HEK293 (cell line): ENCODE measurements at regions not wholly inside any gene's neighbourhood (a gene's known extent, or its start where the extent isn't known, plus 50 kb on each side); places are given as distances from the start of the nearest gene placed in this dataset.

Source experiments
- CTCF ChIA-PET: fragments of 350-600 bp; formaldehyde crosslinking; extraction: SDS; loops from one replicate; lab custom pipeline; 2021; ENCODE audit warnings: antibody characterized with exemption; lab: Yijun Ruan, JAX
- POLR2A ChIA-PET: fragments of 300-600 bp; formaldehyde crosslinking; extraction: SDS; loops from one replicate; lab custom pipeline; 2020; ENCODE audit warnings: antibody characterized with exemption, inconsistent platforms; lab: Yijun Ruan, JAX
- H3K27ac ChIP-seq: fragments of 200-500 bp; sonication (Bioruptor generic); 2 replicates; pipeline ENCODE4 v1.5.1; 2014; ENCODE audit warnings: low read depth, low read length, control low read depth, inconsistent platforms; ENCODE audit errors: extremely low read depth
- H3K36me3 ChIP-seq, 2 experiments: fragments of 200-500 bp in 1 of 2; sonication (Bioruptor generic) in 1 of 2; 1 replicate in 1 of 2; 2 replicates in 1 of 2; pipeline ENCODE4 v1.5.1; 2014 to 2017; ENCODE audit warnings: inconsistent platforms in 2 of 2, low read length in 2 of 2; ENCODE audit not compliant: control insufficient read depth in 2 of 2, insufficient read depth in 1 of 2
- H3K4me1 ChIP-seq: fragments of 200-500 bp; sonication (Bioruptor generic); 2 replicates; pipeline ENCODE4 v1.5.1; 2014; ENCODE audit warnings: mild to moderate bottlenecking, low read length, inconsistent platforms; ENCODE audit not compliant: control insufficient read depth, insufficient read depth
- H3K4me3 ChIP-seq: 2 replicates; pipeline ENCODE4 v1.5.1; 2011; ENCODE audit warnings: low read depth, mild to moderate bottlenecking, control low read depth, low read length, moderate library complexity
- H3K9me3 ChIP-seq: fragments of 200-500 bp; sonication (Bioruptor generic); 2 replicates; pipeline ENCODE4 v1.5.1; 2014; ENCODE audit warnings: low read depth, low read length, inconsistent platforms; ENCODE audit not compliant: control insufficient read depth, insufficient read depth
- GLI2 ChIP-seq: fragments of 450-650 bp; formaldehyde crosslinking; IDR thresholded peaks from 2 replicates; pipeline ENCODE4; 2017; ENCODE audit warnings: missing biosample characterization, missing genetic modification characterization, low read depth, borderline replicate concordance
- MZF1 ChIP-seq: fragments of 450-650 bp; formaldehyde crosslinking; IDR thresholded peaks from 2 replicates; pipeline ENCODE4 v1.5.1; 2017; ENCODE audit warnings: missing biosample characterization, missing genetic modification characterization, borderline replicate concordance
- SALL2 ChIP-seq: fragments of 450-650 bp; formaldehyde crosslinking; IDR thresholded peaks from 2 replicates; pipeline ENCODE4 v1.5.0; 2017; ENCODE audit warnings: missing biosample characterization, mild to moderate bottlenecking, missing genetic modification characterization, borderline replicate concordance
- TCF7L2 ChIP-seq: IDR thresholded peaks from 2 replicates; pipeline ENCODE4 v1.6.1; 2011; ENCODE audit warnings: low read depth, mild to moderate bottlenecking, inconsistent platforms, low read length, moderate library complexity, borderline replicate concordance
- YY2 ChIP-seq: fragments of 450-650 bp; formaldehyde crosslinking; IDR thresholded peaks from 2 replicates; pipeline ENCODE4 v1.5.1; 2016; ENCODE audit warnings: missing biosample characterization, missing genetic modification characterization
- ZEB2 ChIP-seq: fragments of 450-650 bp; formaldehyde crosslinking; IDR thresholded peaks from 2 replicates; pipeline ENCODE4 v1.5.1; 2016; ENCODE audit warnings: missing biosample characterization, missing genetic modification characterization
- ZNF2 ChIP-seq: fragments of 450-650 bp; formaldehyde crosslinking; IDR thresholded peaks from 2 replicates; pipeline ENCODE4 v1.5.1; 2016; ENCODE audit warnings: missing biosample characterization, missing genetic modification characterization
- ZNF23 ChIP-seq: fragments of 450-650 bp; formaldehyde crosslinking; IDR thresholded peaks from 2 replicates; pipeline ENCODE4 v1.5.1; 2016; ENCODE audit warnings: missing biosample characterization, missing genetic modification characterization, borderline replicate concordance
- ZNF248 ChIP-seq: fragments of 450-650 bp; formaldehyde crosslinking; IDR thresholded peaks from 2 replicates; pipeline ENCODE4 v1.5.1; 2017; ENCODE audit warnings: missing biosample characterization, missing genetic modification characterization
- ZNF292 ChIP-seq: fragments of 450-650 bp; formaldehyde crosslinking; IDR thresholded peaks from 2 replicates; pipeline ENCODE4 v1.5.1; 2016; ENCODE audit warnings: low read depth, missing biosample characterization, missing genetic modification characterization, borderline replicate concordance
- ZNF335 ChIP-seq: fragments of 450-650 bp; formaldehyde crosslinking; conservative IDR thresholded peaks from 2 replicates; pipeline ENCODE4 v1.5.1; 2016; ENCODE audit warnings: missing biosample characterization, missing genetic modification characterization
- ZNF366 ChIP-seq: fragments of 450-650 bp; formaldehyde crosslinking; conservative IDR thresholded peaks from 2 replicates; pipeline ENCODE4 v1.5.1; 2016; ENCODE audit warnings: missing biosample characterization, missing genetic modification characterization
- ZNF626 ChIP-seq: fragments of 450-650 bp; sonication (Bioruptor Pico); formaldehyde crosslinking; IDR thresholded peaks from 2 replicates; pipeline ENCODE4 v1.5.1; 2018; ENCODE audit warnings: missing biosample characterization, missing genetic modification characterization, inconsistent platforms
- ZNF785 ChIP-seq: fragments of 450-650 bp; formaldehyde crosslinking; IDR thresholded peaks from 2 replicates; pipeline ENCODE4 v1.5.1; 2016; ENCODE audit warnings: missing biosample characterization, missing genetic modification characterization
- TF ChIP-seq, protein P1 (sequence below): fragments of 450-650 bp; formaldehyde crosslinking; IDR thresholded peaks from 2 replicates; pipeline ENCODE4 v1.5.1; 2016; ENCODE audit warnings: missing biosample characterization, missing genetic modification characterization
- TF ChIP-seq, protein P2 (sequence below): fragments of 450-650 bp; formaldehyde crosslinking; IDR thresholded peaks from 2 replicates; pipeline ENCODE4 v1.5.1; 2017; ENCODE audit warnings: missing biosample characterization, missing genetic modification characterization
- TF ChIP-seq, protein P3 (sequence below): fragments of 450-650 bp; formaldehyde crosslinking; IDR thresholded peaks from 2 replicates; pipeline ENCODE4 v1.5.1; 2016; ENCODE audit warnings: missing biosample characterization, missing genetic modification characterization
- TF ChIP-seq, protein P4 (sequence below): fragments of 450-650 bp; formaldehyde crosslinking; IDR thresholded peaks from 2 replicates; pipeline ENCODE4 v1.5.1; 2016; ENCODE audit warnings: missing biosample characterization, missing genetic modification characterization, low read depth
- TF ChIP-seq, protein P5 (sequence below): fragments of 450-650 bp; formaldehyde crosslinking; IDR thresholded peaks from 2 replicates; pipeline ENCODE4 v1.5.1; 2016; ENCODE audit warnings: missing biosample characterization, missing genetic modification characterization, borderline replicate concordance

DNA sequence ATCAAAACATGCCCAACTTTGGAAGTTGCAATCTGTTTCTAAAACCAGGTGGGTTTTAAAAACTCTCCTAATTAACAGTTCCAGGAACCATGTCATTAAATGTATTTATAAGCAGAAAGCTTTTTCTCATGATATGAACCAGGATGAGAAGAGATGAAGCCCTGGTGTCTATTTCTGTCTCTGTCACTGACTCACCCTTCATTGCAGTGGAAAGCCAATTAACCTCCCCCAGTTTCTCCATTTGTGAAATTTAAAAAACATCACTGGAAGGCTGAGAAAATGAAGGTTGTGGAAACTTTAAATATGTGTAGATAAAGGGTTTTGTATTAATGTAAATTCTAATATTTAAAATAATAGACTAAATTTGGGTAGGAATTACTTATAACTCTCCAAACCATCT, 1088.0 kb downstream of the SORCS1 start (continued):
- TF ChIP-seq, protein P1, sequence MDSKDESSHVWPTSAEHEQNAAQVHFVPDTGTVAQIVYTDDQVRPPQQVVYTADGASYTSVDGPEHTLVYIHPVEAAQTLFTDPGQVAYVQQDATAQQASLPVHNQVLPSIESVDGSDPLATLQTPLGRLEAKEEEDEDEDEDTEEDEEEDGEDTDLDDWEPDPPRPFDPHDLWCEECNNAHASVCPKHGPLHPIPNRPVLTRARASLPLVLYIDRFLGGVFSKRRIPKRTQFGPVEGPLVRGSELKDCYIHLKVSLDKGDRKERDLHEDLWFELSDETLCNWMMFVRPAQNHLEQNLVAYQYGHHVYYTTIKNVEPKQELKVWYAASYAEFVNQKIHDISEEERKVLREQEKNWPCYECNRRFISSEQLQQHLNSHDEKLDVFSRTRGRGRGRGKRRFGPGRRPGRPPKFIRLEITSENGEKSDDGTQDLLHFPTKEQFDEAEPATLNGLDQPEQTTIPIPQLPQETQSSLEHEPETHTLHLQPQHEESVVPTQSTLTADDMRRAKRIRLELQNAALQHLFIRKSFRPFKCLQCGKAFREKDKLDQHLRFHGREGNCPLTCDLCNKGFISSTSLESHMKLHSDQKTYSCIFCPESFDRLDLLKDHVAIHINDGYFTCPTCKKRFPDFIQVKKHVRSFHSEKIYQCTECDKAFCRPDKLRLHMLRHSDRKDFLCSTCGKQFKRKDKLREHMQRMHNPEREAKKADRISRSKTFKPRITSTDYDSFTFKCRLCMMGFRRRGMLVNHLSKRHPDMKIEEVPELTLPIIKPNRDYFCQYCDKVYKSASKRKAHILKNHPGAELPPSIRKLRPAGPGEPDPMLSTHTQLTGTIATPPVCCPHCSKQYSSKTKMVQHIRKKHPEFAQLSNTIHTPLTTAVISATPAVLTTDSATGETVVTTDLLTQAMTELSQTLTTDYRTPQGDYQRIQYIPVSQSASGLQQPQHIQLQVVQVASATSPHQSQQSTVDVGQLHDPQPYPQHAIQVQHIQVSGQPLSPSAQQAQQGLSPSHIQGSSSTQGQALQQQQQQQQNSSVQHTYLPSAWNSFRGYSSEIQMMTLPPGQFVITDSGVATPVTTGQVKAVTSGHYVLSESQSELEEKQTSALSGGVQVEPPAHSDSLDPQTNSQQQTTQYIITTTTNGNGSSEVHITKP (tag by site-specific recombination) = no peak
- TF ChIP-seq ZNF292 = no peak

DNA sequence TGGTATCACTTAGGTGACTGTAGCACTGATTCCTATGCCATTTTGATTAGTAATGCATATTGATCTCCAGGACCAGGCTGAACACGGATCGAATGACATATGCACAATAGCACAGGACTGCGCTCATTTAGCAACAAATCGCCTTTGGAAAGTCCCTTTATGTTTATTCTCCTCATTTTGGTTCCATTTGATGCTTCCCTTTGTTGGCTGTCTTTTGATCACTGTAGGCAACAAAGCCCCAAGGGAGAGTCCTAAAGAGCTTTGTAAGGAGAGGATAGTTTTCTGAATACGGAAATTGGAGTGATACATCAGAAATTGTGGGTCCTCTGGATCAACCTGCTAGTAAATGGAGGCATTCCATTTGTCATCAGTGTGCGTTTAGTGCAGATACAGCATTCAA, 1111.4 kb downstream of the SORCS1 start:
- no peak for TF ChIP-seq ZNF366 (tag by site-specific recombination)
- TF ChIP-seq ZNF335 (tag by site-specific recombination) = no peak
- TF ChIP-seq, protein P2, sequence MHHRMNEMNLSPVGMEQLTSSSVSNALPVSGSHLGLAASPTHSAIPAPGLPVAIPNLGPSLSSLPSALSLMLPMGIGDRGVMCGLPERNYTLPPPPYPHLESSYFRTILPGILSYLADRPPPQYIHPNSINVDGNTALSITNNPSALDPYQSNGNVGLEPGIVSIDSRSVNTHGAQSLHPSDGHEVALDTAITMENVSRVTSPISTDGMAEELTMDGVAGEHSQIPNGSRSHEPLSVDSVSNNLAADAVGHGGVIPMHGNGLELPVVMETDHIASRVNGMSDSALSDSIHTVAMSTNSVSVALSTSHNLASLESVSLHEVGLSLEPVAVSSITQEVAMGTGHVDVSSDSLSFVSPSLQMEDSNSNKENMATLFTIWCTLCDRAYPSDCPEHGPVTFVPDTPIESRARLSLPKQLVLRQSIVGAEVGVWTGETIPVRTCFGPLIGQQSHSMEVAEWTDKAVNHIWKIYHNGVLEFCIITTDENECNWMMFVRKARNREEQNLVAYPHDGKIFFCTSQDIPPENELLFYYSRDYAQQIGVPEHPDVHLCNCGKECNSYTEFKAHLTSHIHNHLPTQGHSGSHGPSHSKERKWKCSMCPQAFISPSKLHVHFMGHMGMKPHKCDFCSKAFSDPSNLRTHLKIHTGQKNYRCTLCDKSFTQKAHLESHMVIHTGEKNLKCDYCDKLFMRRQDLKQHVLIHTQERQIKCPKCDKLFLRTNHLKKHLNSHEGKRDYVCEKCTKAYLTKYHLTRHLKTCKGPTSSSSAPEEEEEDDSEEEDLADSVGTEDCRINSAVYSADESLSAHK = no peak
- POLR2A ChIA-PET = no interaction called here
- no peaks in the 10 kb centered on the region for H3K9me3 ChIP-seq
- H3K4me1 ChIP-seq = no peaks in the 10 kb centered on the region
- CTCF ChIA-PET = no interaction called here
- H3K36me3 ChIP-seq = no peaks in the 10 kb centered on the region
- no peak overlapping the region for H3K27ac ChIP-seq
- no peak overlapping the region for H3K4me3 ChIP-seq

DNA sequence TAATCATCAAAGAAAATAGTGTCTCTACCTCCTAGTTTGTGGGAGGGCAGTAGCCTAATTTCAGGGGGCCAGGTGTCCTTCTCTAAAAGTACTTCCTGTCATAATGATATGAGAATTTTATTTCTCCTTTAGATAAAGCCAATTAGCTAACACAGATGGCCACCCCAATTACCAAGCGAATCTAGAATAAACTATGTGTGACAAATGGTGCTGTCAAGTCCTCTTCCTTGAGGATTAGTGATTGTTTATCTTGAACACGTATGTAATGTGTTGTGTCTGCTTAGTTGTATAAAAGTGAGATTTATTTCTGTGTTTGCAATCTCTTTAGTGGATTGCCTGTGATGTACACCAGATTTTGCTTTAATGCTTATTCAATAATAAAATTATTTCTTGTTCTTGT, 1120.0 kb downstream of the SORCS1 start:
- Histone ChIP-seq H3K36me3 (no peaks in the 10 kb centered on the region), H3K27ac (no peak overlapping the region), H3K4me3 (no peak overlapping the region), H3K4me1 (no peaks in the 10 kb centered on the region), H3K9me3 (no peaks in the 10 kb centered on the region)
- POLR2A ChIA-PET = no interaction called here
- TF ChIP-seq SALL2 (tag by site-specific recombination) (no peak), ZNF248 (tag by site-specific recombination) (no peak), ZNF2 (tag by site-specific recombination) (no peak), ZEB2 (tag by site-specific recombination) (no peak), ZNF785 (no peak), YY2 (no peak), GLI2 (no peak), ZNF23 (tag by site-specific recombination) (no peak), MZF1 (no peak), ZNF626 (tag by site-specific recombination) (no peak), TCF7L2 (no peak)
- TF ChIP-seq, protein P3, sequence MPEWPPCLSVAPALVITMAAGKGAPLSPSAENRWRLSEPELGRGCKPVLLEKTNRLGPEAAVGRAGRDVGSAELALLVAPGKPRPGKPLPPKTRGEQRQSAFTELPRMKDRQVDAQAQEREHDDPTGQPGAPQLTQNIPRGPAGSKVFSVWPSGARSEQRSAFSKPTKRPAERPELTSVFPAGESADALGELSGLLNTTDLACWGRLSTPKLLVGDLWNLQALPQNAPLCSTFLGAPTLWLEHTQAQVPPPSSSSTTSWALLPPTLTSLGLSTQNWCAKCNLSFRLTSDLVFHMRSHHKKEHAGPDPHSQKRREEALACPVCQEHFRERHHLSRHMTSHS (tag by site-specific recombination) = no peak
- TF ChIP-seq, protein P4, sequence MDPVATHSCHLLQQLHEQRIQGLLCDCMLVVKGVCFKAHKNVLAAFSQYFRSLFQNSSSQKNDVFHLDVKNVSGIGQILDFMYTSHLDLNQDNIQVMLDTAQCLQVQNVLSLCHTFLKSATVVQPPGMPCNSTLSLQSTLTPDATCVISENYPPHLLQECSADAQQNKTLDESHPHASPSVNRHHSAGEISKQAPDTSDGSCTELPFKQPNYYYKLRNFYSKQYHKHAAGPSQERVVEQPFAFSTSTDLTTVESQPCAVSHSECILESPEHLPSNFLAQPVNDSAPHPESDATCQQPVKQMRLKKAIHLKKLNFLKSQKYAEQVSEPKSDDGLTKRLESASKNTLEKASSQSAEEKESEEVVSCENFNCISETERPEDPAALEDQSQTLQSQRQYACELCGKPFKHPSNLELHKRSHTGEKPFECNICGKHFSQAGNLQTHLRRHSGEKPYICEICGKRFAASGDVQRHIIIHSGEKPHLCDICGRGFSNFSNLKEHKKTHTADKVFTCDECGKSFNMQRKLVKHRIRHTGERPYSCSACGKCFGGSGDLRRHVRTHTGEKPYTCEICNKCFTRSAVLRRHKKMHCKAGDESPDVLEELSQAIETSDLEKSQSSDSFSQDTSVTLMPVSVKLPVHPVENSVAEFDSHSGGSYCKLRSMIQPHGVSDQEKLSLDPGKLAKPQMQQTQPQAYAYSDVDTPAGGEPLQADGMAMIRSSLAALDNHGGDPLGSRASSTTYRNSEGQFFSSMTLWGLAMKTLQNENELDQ (tag by site-specific recombination) = no peak
- TF ChIP-seq, protein P5, sequence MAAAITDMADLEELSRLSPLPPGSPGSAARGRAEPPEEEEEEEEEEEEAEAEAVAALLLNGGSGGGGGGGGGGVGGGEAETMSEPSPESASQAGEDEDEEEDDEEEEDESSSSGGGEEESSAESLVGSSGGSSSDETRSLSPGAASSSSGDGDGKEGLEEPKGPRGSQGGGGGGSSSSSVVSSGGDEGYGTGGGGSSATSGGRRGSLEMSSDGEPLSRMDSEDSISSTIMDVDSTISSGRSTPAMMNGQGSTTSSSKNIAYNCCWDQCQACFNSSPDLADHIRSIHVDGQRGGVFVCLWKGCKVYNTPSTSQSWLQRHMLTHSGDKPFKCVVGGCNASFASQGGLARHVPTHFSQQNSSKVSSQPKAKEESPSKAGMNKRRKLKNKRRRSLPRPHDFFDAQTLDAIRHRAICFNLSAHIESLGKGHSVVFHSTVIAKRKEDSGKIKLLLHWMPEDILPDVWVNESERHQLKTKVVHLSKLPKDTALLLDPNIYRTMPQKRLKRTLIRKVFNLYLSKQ = no peak
- CTCF ChIA-PET = no interaction called here
